CD4-positive, alpha-beta T cell treated with Interleukin-1 beta for 1 hour (primary cell): ENCODE measurements at regions not wholly inside any gene's neighbourhood (a gene's known extent, or its start where the extent isn't known, plus 50 kb on each side); places are given as distances from the start of the nearest gene placed in this dataset.
"Not testable (repeated sequence)": the region's sequence is repeated elsewhere in the genome, so short reads cannot be mapped to it uniquely, and the experiment has no call there.

ENCODE experiments used
- DNase-seq, 2 donors: peaks; one replicate each; pipeline ENCODE4 v3.0.0-alpha.2; 2020 to 2022

DNA sequence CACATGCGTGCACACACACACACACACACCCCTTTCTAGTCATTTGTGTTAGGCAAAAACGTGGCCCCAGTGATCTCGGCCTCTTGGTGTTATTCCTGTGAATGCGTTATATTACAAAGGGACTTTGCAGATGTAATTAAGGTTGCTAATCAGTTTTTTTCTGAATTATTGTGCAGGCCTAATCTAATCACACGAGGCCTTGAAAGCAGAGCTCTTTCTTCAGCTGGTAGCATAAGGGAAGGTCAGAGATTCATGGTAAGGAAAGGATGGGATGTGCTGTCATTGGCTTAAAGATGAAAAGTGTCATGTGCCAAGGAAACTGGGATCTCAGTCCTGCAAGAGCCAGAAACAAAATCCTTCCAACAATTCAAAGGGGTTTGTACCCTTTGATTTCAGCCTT, 113.4 kb upstream of the ELAC2 start:
- DNase-seq, result no peak

DNA sequence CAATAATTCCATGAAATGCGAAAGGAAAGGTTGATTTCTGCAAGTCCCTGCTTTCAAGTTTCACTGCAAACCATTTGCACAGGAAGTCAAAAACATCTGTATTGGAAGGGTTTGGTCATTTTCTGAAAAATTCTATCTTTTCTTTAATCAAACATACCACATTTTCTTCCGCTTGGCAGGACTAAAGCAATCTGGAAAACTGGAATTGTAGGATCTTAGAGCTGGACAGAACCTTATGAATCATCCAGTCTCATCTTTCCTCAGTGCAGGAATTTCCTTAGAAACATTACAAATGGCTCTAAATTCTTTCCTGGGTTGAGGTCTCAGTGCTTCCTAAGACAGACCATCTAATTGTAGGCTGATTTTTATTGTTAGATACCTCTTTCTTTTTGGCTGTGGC, 111.5 kb upstream of the ELAC2 start:
- DNase-seq, result no peak

DNA sequence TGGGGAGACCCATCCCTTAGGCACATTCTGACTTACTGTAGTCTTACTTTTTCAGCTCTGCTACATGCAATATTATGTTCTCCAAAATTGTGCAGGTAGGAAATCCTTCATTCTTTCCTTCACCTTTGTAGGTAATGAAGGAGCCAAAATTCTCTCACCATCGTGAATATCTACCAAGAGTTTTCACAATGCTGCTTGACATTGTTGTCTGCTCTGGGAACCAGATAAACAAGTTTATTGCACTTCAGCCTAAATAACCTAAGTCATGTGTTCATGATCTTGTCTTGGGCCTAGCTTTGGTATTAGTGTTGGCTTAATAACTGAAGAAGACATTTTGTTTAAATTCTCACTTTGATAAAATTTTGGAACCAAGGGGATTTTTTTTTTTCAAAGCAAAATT, 110.8 kb upstream of the ELAC2 start:
- DNase-seq, result no peak

DNA sequence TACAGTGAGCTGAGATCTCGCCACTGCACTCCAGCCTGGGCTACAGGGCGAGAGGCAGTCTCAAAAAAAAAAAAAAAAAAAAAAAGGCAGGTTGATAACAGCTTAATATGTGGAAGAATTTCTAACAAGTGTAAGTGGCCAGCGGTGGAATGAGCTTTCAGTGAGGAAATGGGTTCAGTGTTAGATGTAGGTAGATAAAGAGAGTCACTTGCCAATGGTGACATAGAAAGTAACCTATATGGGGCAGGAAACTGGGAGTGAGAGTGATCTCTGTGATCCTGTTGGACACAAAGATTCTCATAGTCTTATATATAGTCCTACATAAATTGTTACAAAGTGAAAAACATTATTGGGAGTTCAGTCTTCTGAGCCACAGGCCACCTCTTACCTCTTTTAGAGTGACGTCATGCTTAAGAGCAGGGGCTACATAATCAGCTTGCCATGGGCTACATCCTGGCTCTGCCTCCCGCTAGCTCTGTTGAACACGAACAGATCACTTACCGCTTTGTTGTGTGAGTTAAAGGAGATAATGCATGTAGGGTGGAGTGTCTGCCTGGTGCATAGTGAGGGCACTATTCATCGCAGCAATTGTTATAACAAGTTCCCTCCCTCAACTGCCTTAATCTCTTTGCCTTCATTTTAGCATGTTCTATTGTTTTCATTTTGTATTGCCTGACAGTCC, 110.2 kb upstream of the ELAC2 start:
- DNase-seq, result no peak

DNA sequence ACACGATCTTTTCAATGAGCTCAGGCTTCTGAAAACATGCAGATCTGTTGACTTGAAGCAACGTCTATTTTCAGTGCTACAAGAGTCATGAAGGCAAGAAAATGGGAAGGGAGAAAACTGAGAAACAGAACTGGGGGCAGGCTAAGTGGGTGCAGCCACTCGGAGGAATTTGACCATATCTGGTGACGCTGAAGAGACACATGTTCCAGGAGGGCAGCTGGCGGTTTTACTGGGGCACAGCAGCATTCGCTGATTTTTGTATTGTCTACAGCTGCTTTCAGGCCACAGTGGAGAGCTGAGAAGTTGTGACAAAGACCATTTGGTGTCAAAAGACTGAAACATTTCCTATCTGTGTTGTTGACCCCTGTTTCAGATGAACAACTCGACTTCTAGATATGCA, 103.0 kb upstream of the ELAC2 start:
- no peak for DNase-seq

DNA sequence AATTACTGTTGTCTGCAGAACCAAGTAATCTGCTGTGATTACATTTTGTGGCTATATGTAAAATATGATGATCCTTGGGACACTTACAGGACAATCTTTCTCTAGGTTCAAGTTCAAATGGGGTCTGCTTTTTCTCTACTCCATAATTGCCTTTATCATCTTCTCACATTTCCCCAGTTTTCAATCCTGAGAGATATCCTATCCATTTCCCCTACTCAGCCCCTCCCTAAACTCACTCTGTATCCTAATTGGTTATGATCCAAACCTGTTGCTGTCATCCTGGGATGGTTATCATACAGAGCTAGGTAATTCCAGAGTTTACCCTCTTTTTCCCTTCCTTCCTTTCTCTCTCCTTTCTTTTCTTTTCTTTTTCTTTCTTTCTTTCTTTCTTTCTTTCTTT, 100.5 kb upstream of the ELAC2 start:
- no peak for DNase-seq

DNA sequence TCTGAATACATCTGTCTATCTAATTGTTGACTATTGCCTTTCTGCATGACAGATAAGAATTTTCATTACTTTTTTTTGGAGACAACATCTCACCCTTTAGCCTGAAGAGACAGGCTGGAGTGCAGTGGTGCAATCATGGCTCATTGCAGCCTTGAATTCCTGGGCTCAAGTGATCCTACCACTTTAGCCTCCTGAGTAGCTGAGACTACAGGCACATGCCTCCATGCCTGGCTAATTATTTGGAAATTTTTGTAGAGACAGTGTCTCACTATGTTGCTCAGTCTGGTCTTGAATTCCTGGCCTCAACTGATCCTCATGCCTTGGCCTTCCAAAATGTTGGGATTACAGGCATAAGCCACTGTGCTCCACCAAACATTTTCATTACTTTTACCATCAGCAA, 99.8 kb upstream of the ELAC2 start:
- DNase-seq, result no peak

DNA sequence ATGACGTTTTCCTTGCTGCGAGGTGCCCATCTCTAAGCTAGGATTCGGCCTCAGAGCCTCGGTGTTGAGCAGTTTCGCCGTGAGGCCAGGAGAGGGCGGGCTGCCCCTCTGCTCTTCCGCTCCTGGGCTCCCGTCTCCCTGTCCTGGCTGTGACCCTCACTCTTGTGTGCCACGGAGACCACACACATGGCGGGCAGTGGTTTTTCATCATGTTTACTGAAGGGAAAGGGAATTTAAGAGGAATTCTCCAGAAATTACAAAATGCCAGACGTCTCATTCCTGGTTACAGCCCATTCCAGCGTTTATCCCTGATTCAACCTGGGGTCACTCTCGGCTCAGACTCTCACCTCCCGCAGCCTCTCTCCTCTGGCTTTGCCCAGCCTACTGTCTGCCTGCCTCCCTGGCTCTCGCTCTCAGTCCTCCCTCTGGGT, 96.8 kb upstream of the ELAC2 start:
- no peak for DNase-seq

DNA sequence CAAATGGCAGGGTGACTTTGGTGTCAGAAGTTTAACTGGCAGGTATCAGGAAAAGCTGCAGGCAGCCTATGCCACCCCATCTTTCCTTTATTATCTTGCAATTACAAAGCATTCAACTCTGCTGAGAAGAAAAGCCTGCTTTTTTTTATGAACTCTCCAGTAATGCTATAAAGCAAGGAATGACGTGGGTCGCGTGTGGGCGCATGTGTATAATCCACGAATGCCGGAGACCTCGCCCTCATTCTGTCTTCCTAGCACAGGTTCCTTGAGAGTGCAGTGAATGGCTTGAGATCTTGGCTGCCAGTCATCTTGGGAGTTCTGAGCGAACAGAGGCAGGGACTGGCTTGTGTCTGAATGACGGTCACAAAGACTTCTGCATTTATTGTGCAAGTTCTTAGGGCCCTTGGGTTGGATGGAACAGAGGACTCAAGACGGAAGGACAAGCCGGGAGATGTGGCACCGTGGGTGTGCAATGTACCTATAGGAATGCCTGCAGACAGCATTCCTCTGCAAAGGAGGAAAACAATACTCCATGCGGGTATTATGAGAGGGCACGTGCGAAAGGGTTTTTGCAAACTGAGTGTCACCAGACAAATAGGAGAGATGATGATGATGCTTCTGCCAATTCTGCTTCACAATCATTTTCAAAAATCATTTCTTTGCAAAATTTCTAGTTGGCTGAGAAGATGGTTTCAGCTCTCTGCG, 96.1 kb upstream of the ELAC2 start:
- no peak for DNase-seq

DNA sequence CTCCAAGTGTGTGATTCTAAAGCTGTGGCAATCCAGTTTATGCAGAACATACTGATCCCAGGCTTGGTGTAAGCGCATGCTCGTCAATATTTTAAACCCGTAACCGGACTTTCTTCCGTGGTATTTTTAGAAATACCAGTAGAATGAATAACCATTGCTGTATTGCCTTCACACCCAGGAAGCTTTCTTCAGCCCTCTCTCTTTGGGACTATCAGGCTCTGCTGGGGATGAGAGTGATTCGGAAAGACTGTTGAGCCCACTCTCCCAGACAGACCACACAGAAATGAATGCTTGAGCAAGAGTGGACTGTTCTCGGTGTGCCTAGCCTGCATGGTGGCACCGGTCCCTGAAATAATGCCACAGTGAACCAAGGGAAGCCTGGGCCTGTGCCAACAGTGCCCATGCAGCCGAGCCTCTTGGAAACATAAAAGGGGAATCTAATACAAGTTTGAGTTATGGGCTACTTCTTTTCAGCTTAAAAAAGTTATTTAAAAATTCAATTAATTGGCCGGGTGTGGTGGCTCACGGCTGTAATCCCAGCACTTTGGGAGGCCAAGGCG, 89.9 kb upstream of the ELAC2 start:
- no peak for DNase-seq

DNA sequence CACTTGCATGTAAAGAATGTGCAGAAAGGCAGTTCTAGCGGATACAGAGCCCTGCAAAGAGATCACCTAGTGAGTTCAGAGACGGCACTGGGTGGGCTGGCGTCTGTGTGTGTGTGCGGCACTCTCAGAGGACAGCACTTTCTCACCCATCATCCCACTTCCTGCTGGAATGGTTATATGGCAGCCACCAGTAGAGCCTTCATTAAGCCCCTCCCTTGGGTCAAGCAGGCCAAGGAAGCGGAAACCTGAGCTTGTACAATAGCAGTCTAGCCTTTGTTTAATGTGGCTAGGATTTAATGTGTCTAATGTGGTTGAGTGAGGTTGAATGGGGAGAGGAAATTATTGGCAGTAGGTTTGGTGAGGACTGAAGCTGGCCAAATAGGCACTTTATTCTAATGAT, 88.3 kb upstream of the ELAC2 start:
- no peak for DNase-seq

DNA sequence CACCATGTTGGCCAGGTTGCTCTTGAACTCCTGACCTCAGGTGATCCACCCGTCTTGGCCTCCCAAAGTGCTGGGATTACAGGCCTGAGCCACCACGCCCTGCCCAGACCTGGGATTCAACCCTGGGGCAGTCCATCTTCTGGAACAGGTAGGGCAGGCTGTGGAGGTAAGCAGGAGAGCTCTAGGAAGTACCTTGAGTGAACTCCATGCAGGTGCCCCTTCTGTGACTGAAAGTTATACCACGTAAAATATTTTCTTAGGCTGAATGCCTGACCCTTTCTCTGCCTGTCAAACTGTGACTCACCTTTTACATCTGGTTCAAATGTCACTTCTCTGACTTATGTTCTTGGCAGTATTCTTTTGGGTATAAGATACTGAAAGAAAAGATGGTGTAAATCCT, 86.7 kb upstream of the ELAC2 start:
- DNase-seq, result no peak

DNA sequence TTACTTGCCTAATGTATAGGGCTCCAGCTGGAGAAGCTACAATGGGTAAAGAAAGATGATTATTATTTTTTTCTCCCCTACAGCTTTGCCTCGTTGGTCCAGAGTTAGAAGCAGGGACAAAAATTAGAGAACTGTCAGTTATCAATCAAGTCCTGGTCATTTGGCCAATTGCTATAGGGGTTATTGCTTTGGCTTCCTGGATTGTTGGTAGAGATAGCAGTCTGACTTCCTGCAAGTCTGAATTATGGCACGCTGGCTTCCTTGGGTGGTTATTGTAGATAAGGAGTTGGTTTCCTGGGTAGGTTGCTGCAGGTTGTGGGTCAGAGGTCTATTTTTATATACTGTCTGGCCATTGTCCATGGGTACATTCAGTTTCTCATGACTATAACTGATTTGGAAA, 84.7 kb upstream of the ELAC2 start:
- DNase-seq, result no peak

DNA sequence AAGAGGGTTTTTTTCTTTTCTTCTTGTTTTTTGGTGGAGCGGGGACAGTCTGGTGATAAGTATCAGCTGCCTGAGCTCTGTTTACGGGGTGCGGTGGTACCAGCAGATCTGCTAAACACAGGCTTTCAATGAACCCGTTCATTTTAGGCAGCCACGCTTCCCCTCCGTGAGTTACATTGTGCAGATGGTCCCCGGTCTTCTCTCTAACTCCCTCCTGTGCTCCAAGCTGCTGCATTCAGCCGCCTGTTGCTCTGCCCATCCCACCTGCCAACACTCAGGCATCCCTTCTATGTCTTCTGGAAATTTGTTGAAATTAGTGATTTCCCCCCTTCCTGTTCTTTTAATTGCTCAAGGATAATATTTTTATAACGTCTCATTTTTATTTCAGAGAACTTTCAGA, 82.1 kb upstream of the ELAC2 start:
- no peak for DNase-seq

DNA sequence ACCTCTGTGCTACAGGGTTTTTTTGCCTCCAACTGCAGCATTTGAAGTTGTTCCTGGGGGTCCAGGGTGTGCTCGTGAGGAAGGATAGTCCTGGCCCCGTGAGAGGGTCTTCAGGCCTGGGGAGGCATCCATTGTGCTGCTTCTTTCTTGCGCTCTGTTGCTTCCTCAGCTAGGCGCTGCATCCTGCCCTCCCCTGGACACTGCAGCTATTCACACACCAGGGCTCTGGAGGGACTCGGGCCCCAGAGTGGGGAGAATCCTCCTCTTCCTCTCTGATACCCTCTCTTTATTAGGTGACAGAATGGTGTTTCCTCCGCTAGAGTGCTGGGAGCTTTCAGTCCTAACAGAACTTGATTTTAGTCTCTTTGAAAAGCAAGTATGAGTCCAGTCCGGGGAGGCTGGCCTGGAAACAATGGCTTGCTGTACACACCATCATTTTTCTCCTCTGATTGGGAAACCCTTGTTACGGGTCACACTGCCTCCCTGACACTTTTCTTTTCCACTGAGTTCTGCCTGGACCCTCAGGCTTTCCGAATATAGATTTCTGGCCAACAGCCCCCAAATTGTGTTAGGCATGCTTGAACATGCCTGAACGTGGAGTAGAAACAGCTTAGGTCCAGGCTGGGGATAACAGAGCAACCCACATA, 81.4 kb upstream of the ELAC2 start:
- no peak for DNase-seq

DNA sequence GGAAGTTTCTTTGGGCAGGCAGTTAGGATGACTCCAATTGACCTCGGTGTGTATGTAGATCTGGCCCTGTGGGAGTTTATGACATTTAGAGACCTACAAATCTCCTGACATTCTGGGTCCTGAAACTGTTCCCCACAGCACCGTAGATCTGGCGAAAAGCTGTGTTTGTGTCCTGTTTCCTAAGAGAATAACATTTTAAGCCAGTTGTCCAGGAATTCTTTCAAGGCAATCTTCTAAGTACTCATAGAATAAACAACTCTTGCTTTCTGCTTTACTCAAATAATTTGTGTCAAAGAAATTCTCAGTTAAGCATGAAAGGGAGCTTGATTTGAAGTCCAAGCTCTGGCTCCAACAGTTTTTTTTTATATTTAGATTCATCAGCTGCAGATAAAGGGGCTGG, 78.5 kb upstream of the ELAC2 start:
- DNase-seq, result no peak

DNA sequence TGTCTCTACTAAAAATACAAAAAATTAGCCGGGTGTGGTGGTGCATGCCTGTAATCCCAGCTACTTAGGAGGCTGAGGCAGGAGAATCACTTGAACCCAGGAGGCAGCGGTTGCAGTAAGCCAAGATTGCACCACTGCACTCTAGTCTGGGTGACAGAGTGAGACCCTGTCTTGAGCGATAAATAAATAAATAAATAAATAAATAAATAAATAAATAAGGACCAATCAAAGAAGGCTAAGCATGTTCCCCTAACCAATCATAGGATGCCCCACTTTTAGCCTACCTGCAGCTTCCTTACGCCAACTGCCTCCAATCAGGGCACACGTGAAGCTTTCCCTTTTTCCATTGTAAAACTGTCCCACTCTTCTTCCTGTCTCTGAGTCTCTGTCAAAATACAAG, 74.2 kb upstream of the ELAC2 start:
- DNase-seq, result not testable (repeated sequence)

DNA sequence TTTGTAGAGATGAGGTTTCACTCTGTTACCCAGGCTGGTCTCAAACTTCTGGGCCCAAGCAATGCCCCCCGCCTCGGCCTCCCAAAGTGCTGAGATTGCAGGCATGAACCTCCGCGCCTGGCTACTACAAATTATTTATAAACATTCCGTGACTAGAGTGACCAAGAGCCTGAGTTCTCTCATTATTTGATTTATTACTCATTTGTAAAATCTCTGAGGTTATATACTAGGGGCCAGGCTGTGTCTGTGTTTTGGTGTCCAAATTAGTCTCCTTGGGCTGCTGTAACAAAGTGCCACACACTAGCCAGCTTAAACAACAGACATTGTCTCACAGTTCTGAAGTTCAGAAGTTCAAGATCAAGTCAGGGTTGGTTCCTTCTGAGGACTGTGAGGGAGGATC, 70.8 kb upstream of the ELAC2 start:
- DNase-seq, result no peak

DNA sequence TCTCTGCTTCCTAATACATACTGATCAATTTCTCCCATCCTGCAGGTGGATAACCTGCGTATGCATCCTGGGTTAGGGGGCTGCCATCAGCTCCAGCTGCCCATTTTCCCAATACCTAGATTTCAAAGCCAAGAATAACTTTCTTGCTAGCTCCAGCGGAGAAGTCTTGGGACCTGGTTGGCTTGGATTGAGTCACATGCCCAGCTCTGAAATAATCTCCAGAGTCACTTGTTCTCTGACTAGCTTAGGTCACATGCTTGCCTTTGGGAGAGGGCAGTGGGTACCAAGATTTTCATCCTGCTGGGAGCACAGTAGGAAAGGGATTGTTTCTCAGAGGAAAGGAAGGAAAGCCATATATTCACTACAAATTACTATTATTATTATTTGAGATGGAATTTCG, 70.0 kb upstream of the ELAC2 start:
- no peak for DNase-seq

DNA sequence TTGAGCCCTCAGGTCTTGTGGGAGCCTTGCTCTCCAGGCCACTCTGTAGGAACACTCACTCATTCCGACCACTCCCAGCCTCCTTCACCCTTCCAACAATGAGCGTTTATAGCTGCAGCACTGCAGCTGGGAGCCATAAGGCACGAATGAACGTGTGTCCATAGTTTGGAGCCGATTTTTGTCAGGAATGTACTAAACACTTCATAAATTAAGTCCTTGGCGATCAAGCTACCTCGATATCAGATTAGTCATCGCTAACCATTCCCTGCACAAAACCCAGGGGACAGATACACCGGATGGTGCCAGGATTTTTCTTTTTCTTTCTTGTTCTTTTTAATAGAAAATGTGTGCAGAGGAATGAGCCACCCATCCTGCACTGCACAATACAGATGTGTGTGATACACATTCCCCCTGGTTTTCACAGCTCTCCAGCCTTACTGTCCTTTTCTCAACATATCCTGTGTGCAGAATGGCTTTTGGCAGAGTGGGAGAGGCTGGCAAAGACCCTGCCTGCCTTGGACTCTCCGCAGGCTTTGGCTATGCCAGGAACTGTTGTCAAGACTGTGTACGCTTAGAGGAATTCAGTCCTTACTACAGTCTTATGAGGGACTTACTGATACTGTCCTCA, 68.4 kb upstream of the ELAC2 start:
- DNase-seq, result no peak

DNA sequence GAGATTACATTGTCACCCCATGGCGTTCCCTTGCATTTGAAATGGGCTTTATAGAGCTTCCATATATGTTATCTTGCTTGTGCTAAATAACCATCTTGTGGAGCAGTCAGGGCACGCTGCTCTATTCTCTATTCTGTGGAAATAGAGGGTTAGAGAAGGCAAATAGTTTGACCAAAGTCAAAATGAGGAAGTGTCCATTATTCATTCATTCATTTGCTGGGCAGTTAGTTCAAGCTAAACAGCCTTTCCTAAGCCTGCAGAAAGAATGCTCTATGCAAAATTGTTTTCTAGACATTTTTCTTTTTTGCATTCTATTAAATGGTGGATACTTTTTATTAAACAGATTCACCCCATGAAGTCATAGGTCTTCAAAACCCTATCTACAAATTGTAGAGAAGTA, 67.8 kb upstream of the ELAC2 start:
- no peak for DNase-seq

DNA sequence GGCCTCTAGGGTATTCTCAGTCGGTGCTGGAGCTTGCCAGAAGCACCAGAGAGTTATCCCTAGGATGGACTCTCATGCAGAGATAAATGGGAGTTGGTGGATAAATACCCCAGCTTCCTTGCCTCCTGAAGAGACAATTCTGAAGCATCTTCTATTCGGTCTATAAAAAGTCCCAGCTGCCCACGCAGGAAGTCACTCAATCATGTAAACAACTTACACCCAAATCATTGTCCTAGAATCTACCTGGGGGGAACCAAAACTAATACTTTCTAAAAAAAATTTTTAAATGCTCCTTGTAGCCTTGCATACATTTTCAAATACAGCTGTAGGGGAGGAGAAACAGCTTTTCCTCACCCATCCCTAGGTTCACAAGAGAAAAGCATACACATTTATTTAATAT, 66.6 kb upstream of the ELAC2 start:
- DNase-seq, result no peak

DNA sequence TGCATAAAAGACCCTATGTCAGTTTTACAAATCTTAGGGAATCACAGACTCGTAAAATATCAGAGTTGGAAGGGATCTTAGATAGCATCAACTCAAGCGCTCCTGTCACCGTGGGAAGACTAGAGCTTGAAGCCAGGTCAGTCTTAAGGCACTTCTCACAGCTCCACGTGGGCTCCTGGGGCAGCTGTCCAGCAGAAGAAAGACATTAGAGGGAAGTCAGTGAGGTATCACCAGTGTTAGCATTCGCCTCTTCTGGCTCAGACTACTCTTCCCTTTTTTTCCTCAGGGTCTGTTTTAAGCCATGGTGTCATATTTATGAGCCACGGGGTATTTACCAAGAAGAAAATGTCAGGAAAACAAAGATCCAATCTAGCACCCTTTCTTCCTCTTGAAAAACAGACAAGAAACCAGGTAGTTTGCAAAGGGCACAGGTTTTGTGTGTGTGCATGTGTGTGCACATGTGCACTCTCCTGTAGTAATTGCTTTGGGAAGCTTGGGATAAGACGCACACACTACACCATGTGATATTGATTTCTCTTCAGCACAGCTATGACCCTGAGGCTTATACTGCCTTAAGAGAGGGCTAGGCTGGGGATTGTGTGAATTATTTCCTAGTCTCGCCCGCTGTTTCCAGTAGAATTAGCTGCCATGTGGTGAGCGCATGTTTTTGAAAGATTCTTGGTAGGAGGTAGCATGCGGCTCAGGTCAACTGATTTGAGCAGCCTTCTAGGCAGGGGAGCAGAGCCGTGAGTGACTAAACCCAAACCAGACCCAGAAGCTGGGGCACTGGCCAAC, 61.0 kb upstream of the ELAC2 start:
- DNase-seq, result no peak
